Esophagus squamous epithelium (tissue), 5 donors: ENCODE measurements at regions not wholly inside any gene's neighbourhood (a gene's known extent, or its start where the extent isn't known, plus 50 kb on each side); places are given as distances from the start of the nearest gene placed in this dataset.

Source experiments
- DNase-seq: peaks from one replicate; lab custom pipeline; 2025; lab: John Stamatoyannopoulos, UW
- H3K27ac ChIP-seq, 4 donors: fragments of 200-600 bp; sonication (generic); one replicate each; pipeline ENCODE4 v1.5.1; 2016 to 2019; ENCODE audit warnings: mild to moderate bottlenecking in 1 of 4
- H3K27me3 ChIP-seq, 4 donors: fragments of 200-600 bp; sonication (generic); 1 replicate in 3 of 4; 2 replicates in 1 of 4; pipeline versions ENCODE4 v1.5.1 to v1.6.0; 2017 to 2021; ENCODE audit warnings: antibody characterized with exemption in 1 of 4
- H3K36me3 ChIP-seq, 3 donors: fragments of 200-600 bp; sonication (generic); one replicate each; pipeline ENCODE4 v1.5.1; 2016 to 2019
- H3K4me1 ChIP-seq, 3 donors: fragments of 200-600 bp; sonication (generic); one replicate each; pipeline ENCODE4 v1.5.1; 2017 to 2019
- H3K4me3 ChIP-seq, 4 donors: fragments of 200-600 bp; sonication (generic); 1 replicate in 3 of 4; 2 replicates in 1 of 4; pipeline ENCODE4 v1.5.1; 2016 to 2019; ENCODE audit warnings: mild to moderate bottlenecking in 2 of 4, moderate library complexity in 1 of 4
- H3K9me3 ChIP-seq, 3 donors: fragments of 200-600 bp; sonication (generic); one replicate each; pipeline ENCODE4 v1.5.1; 2016 to 2019
- CTCF ChIP-seq, 6 experiments: fragments of 450-650 bp in 4 of 6; fragments of 200-600 bp in 2 of 6; sonication (generic) in 2 of 6; IDR thresholded peaks; one replicate each; pipeline ENCODE4 v1.5.1; 2016 to 2019; ENCODE audit warnings: antibody characterized with exemption in 6 of 6, mild to moderate bottlenecking in 4 of 6, moderate library complexity in 4 of 6
- POLR2A ChIP-seq, 4 donors: fragments of 450-650 bp; IDR thresholded peaks; one replicate each; pipeline ENCODE4 v1.6.1; 2017; ENCODE audit warnings: antibody characterized with exemption in 4 of 4, mild to moderate bottlenecking in 4 of 4, moderate library complexity in 3 of 4
- WGBS, 2 donors: methylation state at CpG; one replicate each; pipeline ENCODE4 v1.1.5; 2018; 5-methylcytosine and 5-hydroxymethylcytosine counted together
- intact Hi-C: fragments of 100-400 bp; cut with DNase I; formaldehyde crosslinking; loops from one replicate; pipeline ENCODE4 v1.15.0; 2022
- donor health status: DM: yes; HTN: yes; CAD: no.

DNA sequence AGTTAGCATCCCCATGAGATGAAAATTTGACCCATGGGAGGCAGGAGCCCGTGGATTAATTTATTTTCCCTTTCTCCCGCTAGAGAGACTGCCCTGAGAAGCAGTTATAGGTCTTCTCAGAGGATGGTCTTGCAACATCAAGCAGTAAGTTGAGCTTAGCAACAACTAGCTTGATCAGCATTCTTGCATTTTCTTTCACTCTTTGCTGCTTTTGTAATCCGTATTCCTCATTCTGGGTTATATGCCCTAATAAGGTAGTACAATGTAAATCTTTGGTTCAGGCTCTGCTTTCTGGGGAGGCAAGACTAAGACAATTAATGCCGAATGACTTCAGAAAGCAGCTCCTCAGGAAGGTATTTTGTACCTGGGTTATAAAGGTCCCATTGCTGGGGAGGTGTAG is 146.8 kb downstream of the FZD1 start:
- no peak for DNase-seq
- H3K9me3 ChIP-seq = no peaks in the 10 kb centered on the region
- no peak overlapping the region for H3K4me3 ChIP-seq
- 61 to 71% methylated on average over 4 of the region's 4 CpGs for WGBS, 2 donors
- intact Hi-C loops = no loop called here
- H3K36me3 ChIP-seq = no peaks in the 10 kb centered on the region
- no peak overlapping the region for H3K27ac ChIP-seq
- TF ChIP-seq POLR2A (IDR thresholded peaks at IDR 0.05) (no peak), CTCF (IDR thresholded peaks at IDR 0.05) (no peak)
- no peaks in the 10 kb centered on the region for H3K4me1 ChIP-seq
- H3K27me3 ChIP-seq = no peaks in the 10 kb centered on the region

GRCh38 chr7:91412298-91412697 is 148.1 kb downstream of the FZD1 start:
- H3K36me3 ChIP-seq = no peaks in the 10 kb centered on the region
- TF ChIP-seq CTCF (IDR thresholded peaks at IDR 0.05) = no peak
- TF ChIP-seq POLR2A (IDR thresholded peaks at IDR 0.05) = no peak
- WGBS, 2 donors = 31 to 32% methylated on average over 2 of the region's 2 CpGs
- intact Hi-C loops = no loop called here
- H3K9me3 ChIP-seq = no peaks in the 10 kb centered on the region
- H3K4me1 ChIP-seq = no peaks in the 10 kb centered on the region
- no peak overlapping the region for H3K27ac ChIP-seq
- no peaks in the 10 kb centered on the region for H3K27me3 ChIP-seq
- H3K4me3 ChIP-seq = no peak overlapping the region
- DNase-seq = no peak

DNA sequence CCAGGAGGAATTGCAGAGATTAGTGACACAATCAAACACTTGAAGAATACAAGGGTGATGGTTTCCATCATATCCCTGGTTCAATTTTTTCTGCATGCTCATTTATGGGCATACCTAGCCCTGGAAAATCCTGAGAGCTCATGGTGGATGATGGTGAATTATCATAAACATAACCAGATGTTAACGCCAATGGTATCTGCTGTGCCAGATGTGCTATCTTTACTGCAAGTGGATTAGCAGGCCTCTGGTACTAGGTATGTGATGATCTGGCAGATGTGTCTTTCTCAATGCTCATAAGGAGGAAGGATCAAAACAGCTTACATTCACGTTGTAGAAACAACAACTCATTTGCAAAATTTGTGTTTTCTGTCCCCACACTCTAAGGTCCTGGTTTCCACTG is 150.5 kb downstream of the FZD1 start:
- WGBS, 2 donors = 64 to 89% methylated on average over 1 to 2 of the region's 2 CpGs
- no peak overlapping the region for H3K4me3 ChIP-seq
- intact Hi-C loops = no loop called here

GRCh38 chr7:91416155-91416865 is 152.1 kb downstream of the FZD1 start:
- TF ChIP-seq CTCF (IDR thresholded peaks at IDR 0.05) = no peak
- no peak for TF ChIP-seq POLR2A (IDR thresholded peaks at IDR 0.05)
- Histone ChIP-seq H3K4me3 (no peak overlapping the region), H3K27me3 (no peaks in the 10 kb centered on the region), H3K4me1 (no peaks in the 10 kb centered on the region), H3K27ac (no peak overlapping the region), H3K36me3 (no peaks in the 10 kb centered on the region), H3K9me3 (no peaks in the 10 kb centered on the region)
- 59 to 75% methylated on average over 4 of the region's 4 CpGs for WGBS, 2 donors
- DNase-seq = no peak
- intact Hi-C loops = no loop called here

More for the DNA sequence above, 150.5 kb downstream of the FZD1 start:
- Histone ChIP-seq H3K9me3 (no peaks in the 10 kb centered on the region), H3K36me3 (no peaks in the 10 kb centered on the region), H3K4me1 (no peaks in the 10 kb centered on the region), H3K27me3 (no peaks in the 10 kb centered on the region), H3K27ac (no peak overlapping the region)
- DNase-seq = no peak
- TF ChIP-seq POLR2A (IDR thresholded peaks at IDR 0.05) (no peak), CTCF (IDR thresholded peaks at IDR 0.05) (no peak)

DNA sequence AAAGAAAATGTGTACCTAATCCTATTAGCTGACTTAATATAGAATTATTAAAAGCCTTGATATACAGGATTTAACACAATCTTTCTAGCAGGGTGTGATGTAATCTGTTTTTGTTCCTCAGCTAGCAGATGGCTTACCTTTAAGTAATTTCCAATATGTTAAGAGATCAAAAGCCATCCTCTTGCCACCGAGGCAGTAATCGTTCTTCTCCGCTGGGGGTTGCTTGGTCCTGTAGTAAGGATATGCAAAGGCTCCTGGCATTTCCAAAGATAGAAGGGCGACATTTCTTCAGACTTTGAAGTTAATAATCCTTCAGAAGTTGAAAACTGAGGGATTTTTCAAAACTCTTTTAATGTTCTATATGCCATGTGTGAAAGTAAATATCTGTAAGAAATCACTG is 156.4 kb downstream of the FZD1 start:
- DNase-seq = no peak
- Histone ChIP-seq H3K27me3 (no peaks in the 10 kb centered on the region), H3K36me3 (no peaks in the 10 kb centered on the region), H3K4me1 (no peaks in the 10 kb centered on the region), H3K9me3 (no peaks in the 10 kb centered on the region), H3K27ac (no peak overlapping the region), H3K4me3 (no peak overlapping the region)
- WGBS, 2 donors = 82 to 83% methylated on average over 4 of the region's 4 CpGs
- intact Hi-C loops = no loop called here
- no peak for TF ChIP-seq CTCF (IDR thresholded peaks at IDR 0.05)
- TF ChIP-seq POLR2A (IDR thresholded peaks at IDR 0.05) = no peak
